HG02973 (cell line): ENCODE measurements at regions not wholly inside any gene's neighbourhood (a gene's known extent, or its start where the extent isn't known, plus 50 kb on each side); places are given as distances from the start of the nearest gene placed in this dataset.
A peak's percentile ranks its signal among the peaks of the same experiment; 100 is the strongest.

Experiments
- ATAC-seq: cut with Tn5 transposase; IDR thresholded peaks from one replicate; pipeline ENCODE4 v1.9.1; 2021; ENCODE audit warnings: moderate library complexity; ENCODE audit not compliant: unreplicated experiment

DNA sequence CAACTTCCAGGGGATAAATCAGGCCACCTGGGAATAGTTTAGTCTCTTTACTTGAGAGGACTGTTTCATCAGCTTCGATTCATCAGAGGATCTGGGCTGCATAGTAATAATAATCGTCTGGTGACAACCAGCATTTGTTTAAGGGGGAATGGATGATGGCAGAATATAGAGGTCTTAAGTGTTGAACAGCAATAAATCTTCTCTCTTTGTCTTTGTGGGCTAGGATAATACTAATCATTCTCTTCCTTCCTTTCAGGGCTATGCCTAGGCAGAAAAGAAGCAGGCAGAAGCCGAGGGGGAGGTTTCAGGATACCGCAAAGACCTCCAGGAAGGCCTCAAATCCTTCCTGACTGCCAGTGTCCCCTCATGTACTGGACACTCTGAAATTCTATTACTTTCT is 150.4 kb upstream of the GAREM1 start:
- ATAC-seq: no peak

DNA sequence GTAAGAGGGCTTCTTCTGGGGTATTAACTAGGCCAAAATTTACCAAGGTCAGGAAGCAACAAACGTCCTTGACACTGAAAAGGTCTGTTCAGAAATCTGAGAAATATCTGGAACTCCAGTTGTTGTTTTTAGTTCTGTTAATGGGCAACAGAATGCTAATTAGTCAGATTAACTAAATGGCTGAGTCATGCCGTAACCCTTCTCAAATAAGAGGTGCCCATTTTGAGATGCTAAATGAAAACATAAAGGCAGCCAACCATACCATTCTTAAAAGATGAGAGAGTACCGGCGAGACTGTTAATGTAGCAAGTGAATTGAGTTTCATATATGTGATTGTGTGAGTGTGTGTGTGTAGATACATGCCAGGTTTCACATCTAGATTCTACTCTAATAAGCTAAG is 147.9 kb upstream of the GAREM1 start:
- no peak for ATAC-seq

DNA sequence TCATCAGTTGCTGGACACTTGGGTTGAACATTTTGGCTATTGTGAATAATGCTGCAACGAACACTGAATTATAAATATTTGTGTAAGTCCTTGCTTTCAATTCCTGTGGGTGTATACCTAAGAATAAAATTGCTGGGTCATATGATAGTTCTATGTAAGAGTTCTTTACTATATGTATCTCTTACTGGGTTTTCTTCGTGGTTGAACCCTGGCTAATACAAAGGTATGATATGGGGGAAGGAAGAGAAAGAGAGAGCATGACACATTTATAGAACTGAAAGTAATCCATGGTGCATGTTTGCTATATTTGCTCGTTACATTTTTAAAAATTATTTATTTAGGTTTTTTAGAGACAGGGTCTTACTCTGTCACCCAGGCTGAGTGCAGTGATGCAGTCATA is 143.1 kb upstream of the GAREM1 start:
- ATAC-seq: no peak

DNA sequence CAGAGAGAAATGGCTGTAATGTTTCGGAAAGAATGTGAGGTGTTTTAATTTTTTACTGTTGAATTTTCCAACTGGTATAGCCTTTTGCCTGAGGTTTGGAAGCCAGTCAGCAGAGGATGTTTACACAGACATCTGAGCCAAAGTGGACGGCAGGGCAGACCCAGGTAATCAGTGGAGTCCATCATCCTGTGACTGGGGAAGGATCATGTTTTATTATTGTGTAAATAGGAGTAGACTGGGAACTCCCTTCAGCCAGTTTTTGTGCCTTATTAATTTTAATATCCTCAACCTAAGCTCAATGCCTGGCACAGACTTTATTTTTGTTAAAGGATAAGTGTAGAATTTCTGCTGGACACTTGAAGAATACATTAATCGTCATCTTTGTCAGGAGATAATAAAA is 142.0 kb upstream of the GAREM1 start:
- ATAC-seq: no peak

GRCh38 chr18:32610176-32610575 is 139.5 kb upstream of the GAREM1 start:
- ATAC-seq: no peak

- no peak for ATAC-seq
Observed at GRCh38 chr18:32607816-32608215, 137.1 kb upstream of the GAREM1 start.

GRCh38 chr18:32598144-32598543 is 127.5 kb upstream of the GAREM1 start:
- ATAC-seq: no peak

DNA sequence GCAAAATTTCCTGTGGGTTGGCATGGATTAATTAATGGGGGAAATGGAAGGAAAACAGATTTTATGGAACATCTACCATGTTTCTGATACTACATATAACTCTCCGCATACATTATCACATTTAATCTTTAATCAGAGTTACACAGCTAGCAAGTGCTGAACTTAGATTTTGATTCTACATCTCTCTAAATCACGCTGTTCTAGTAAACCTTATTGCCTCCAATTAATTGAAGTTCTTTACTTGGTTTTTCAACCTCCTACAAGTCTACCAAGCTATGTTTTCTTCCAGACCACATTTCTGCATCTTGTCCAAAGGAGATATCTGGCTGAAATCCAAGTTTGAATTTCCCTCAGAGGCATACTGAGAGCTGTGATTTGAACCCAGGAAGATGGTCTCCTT is 125.8 kb upstream of the GAREM1 start:
- no peak for ATAC-seq

GRCh38 chr18:32595832-32596231 is 125.2 kb upstream of the GAREM1 start:
- no peak for ATAC-seq

DNA sequence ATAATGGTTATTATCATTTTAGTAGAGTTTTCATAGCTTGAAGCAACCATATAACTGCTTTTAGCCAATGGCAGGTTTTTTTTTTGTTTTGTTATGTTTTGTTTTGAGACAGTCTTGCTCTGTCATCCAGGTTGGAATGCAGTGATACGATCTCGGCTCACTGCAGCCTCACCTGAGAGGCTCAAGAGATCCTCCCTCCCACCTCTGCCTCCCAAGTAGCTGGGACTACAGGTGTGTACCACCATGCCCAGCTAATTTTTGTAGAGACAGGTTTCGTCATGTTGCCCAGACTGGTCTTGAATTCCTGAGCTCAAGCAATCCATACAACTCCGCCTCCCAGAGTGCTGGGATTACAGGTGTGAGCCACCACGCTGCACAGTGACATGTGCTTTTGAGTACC is 117.5 kb upstream of the GAREM1 start:
- ATAC-seq: no peak

DNA sequence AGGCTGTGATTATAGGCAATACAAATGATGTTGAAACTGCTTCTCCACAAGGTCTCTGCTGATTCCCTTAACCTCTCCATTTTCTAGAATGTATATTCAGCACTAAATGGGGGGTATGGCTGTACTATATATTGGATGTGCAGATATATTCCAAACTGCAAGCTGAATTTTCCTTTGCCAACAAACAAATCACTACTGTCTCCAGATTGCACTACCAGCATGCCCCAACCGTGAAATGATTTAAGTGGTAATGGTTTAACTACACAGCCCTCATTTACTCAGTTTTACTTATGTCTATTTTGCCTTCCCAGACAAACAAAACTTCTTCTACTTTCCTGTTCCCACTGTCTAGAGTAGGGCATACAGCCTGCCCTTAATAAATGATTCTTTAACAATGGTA is 112.7 kb upstream of the GAREM1 start:
- ATAC-seq: no peak

GRCh38 chr18:32582455-32582854 is 111.8 kb upstream of the GAREM1 start:
- ATAC-seq: no peak

GRCh38 chr18:32577561-32577960 is 106.9 kb upstream of the GAREM1 start:
- ATAC-seq: no peak

GRCh38 chr18:32576296-32576916 is 105.7 kb upstream of the GAREM1 start:
- no peak for ATAC-seq

DNA sequence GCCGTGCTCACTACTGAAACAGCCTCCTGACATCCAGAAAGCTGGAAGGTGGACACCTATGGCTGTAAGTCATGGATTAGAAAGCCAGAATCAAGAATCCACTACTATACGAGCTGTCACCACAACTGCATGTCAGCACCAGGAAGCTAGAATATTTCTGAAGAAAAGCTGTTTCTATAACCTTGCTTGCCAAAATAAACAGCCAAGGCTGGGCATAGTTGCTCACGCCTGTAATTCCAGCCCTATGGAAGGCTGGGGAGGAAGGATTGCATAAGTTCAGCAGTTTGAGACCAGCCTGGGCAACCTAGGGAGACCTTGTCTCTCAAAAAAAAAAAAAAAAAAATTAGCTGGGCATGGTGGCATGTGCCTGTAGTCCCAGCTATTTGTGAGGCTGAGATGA is 96.3 kb upstream of the GAREM1 start:
- ATAC-seq: no peak

DNA sequence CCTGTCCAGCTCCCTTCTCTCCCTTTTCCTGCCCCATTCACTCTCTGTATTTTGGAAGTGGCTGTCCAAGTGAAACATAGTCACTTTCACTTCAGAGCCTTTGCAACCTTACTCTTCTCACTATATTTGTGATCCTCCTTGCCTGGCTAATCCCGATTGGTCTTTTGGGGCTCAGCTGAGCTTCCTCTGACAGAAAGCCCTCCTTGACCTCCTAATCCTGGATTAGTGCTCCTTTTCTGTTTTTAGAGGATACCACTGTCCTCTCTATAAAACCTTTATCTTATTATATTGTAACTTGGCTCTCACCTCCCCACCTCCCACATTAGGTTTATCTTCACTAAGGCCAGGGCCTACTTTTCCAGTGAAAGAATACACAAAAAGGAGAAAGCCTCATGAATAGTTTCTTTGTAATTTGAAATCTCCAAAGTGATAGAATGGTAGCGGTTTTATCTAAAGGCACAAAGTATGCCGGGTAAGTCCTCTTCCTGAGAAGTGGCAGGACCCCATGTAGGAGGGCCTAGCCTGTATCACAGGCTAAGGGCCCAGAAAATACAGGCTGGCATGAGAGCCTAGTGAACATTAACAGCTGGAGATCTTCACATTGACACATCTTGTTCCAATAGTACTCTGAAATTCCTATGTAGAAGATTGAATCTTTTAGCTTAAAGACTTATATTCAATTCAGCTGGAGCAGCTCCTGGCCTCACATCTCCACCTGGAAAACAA is 83.1 kb upstream of the GAREM1 start:
- ATAC-seq: no peak

GRCh38 chr18:32553174-32553573 is 82.5 kb upstream of the GAREM1 start:
- ATAC-seq: no peak

- peak; percentile 75 for ATAC-seq
Observed at GRCh38 chr18:32552421-32553030, 81.8 kb upstream of the GAREM1 start.

- ATAC-seq: no peak
Observed at GRCh38 chr18:32550963-32551362, 80.3 kb upstream of the GAREM1 start.

- peak; percentile 94 for ATAC-seq
Observed at GRCh38 chr18:32549248-32550110, 78.8 kb upstream of the GAREM1 start.

DNA sequence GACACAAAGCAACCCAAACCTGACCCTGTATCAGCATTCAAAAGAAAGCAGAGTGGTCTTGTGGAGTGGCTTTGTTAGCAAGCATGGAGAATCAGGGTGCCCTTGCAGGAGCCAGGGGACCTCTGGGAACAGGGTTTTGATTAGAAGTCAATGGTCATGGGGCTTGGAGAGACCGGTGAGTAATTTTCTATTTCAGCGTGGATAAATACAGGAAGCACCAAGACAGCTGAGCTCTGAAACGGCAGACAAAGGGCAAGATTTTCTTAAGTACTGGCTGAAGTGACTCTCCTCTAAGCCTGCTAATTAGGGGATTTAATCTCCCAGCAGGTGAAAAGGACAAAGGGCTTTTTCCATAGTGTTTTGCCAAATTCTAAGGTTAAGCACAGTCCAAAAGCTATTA is 78.0 kb upstream of the GAREM1 start:
- ATAC-seq: no peak

DNA sequence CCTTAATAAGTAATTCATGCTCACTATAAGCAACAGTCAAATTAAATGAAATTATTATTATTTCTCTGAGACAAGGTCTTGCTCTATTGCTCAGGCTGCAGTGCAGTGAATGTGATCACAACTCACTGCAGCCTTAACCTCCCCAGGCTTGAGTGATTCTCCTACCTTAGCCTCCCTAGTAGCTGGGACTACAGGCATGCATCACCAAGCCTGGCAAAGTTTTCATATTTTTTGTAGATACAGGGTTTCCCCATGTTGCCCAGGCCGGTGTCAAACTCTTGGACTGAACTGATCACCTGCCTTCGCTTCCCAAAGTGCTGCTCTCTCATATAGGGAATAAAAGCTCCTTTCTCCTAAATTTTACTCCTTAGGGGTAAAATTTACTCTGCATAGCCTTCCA is 74.9 kb upstream of the GAREM1 start:
- ATAC-seq: no peak
